Heart left ventricle (tissue), 16 donors: ENCODE measurements at regions not wholly inside any gene's neighbourhood (a gene's known extent, or its start where the extent isn't known, plus 50 kb on each side); places are given as distances from the start of the nearest gene placed in this dataset.
"Not testable (repeated sequence)": the region's sequence is repeated elsewhere in the genome, so short reads cannot be mapped to it uniquely, and the experiment has no call there.

ENCODE experiments used
- ATAC-seq, 4 donors: fragments of 200-7000 bp; cut with Tn5 transposase; one replicate each; pipeline ENCODE4 v1.9.1; 2020 to 2022; ENCODE audit warnings: moderate library complexity in 4 of 4, mild to moderate bottlenecking in 3 of 4, moderate number of reproducible peaks in 1 of 4
- DNase-seq, 5 donors: peaks; one replicate each; pipeline ENCODE4 v3.0.0-alpha.2; 2020
- H3K27ac ChIP-seq, 12 donors: fragments of 200-600 bp; sonication (generic) in 4 of 12; one replicate each; pipeline versions ENCODE4 v1.5.0 to v1.8.0; 2016 to 2022; ENCODE audit warnings: mild to moderate bottlenecking in 2 of 12
- H3K27me3 ChIP-seq, 9 donors: fragments of 200-600 bp; sonication (generic) in 2 of 9; one replicate each; pipeline versions ENCODE4 v1.5.1 to v1.8.0; 2016 to 2022; ENCODE audit warnings: mild to moderate bottlenecking in 3 of 9
- H3K36me3 ChIP-seq, 9 donors: fragments of 200-600 bp; sonication (generic) in 2 of 9; one replicate each; pipeline versions ENCODE4 v1.5.0 to v1.8.0; 2018 to 2022; ENCODE audit warnings: mild to moderate bottlenecking in 2 of 9
- H3K4me1 ChIP-seq, 12 donors: fragments of 200-600 bp; sonication (generic) in 4 of 12; one replicate each; pipeline versions ENCODE4 v1.5.0 to v1.8.0; 2016 to 2022; ENCODE audit warnings: mild to moderate bottlenecking in 3 of 12
- H3K4me3 ChIP-seq, 12 donors: fragments of 200-600 bp; sonication (generic) in 4 of 12; one replicate each; pipeline versions ENCODE4 v1.5.0 to v1.8.0; 2017 to 2022; ENCODE audit warnings: mild to moderate bottlenecking in 9 of 12, moderate library complexity in 4 of 12
- H3K9me3 ChIP-seq, 12 donors: fragments of 200-600 bp; sonication (generic) in 4 of 12; one replicate each; pipeline versions ENCODE4 v1.5.0 to v1.8.0; 2016 to 2022; ENCODE audit warnings: mild to moderate bottlenecking in 1 of 12
- POLR2A ChIP-seq, 2 donors: fragments of 450-650 bp; IDR thresholded peaks; one replicate each; pipeline ENCODE4 v1.6.1; 2017; ENCODE audit warnings: antibody characterized with exemption in 2 of 2, mild to moderate bottlenecking in 2 of 2, moderate library complexity in 2 of 2
- WGBS, 4 donors: extraction: QIAGEN DNeasy Blood & Tissue Kit in 2 of 4; methylation state at CpG; one replicate each; pipeline versions ENCODE4 v1.1.5 to v1.1.7; 2013 to 2018; 5-methylcytosine and 5-hydroxymethylcytosine counted together
- intact Hi-C, 10 donors: fragments of 100-400 bp; cut with DNase I; formaldehyde crosslinking; loops; one replicate each; pipeline versions ENCODE4 v1.11.1 to v1.14.2; 2022
- TF ChIP-seq, protein P1 (sequence below), 12 donors: fragments of 200-600 bp; sonication (generic) in 4 of 12; IDR thresholded peaks; one replicate each; pipeline versions ENCODE4 v1.5.0 to v1.8.0; 2018 to 2022; ENCODE audit warnings: antibody characterized with exemption in 12 of 12, mild to moderate bottlenecking in 5 of 12
- donor health status: ischemic (EF 13 %, LVEDD 7.1; RV severe dilation, severe dysfunction).
- donor health status: healthy with polysubstance abuse.
- donor health status: DM: no; HTN: yes; CAD: no.
- donor health status: DM: no; HTN: no; CAD: no.
- donor health status: ischemic (EF 25% LVEDD 6.9; RV normal size, moderate dysfunction).
- donor health status: ischemic (EF 25% LVEDD 5.7; RV mildly dilated, moderate dysfunction).
- donor health status: healthy.
- donor health status: DM: yes; HTN: yes; CAD: no.
- donor health status: ischemic (EF 35%, LVEDD 5.7; RV mildly dilated, moderate dysfunction).
- donor health status: nonischemic (EF 11% LVEDD 7.7; RV severe dilation, severe dysfunction).
- donor health status: DM: yes; HTN: yes; CAD: no.
- donor health status: PGD.
- donor health status: ischemic (EF 29% LVEDD 5.4; RV normal size, mild dysfunction).
- donor health status: nonischemic (EF 23%, LVEDD 6.1; RV moderate dilation, normal function).

DNA sequence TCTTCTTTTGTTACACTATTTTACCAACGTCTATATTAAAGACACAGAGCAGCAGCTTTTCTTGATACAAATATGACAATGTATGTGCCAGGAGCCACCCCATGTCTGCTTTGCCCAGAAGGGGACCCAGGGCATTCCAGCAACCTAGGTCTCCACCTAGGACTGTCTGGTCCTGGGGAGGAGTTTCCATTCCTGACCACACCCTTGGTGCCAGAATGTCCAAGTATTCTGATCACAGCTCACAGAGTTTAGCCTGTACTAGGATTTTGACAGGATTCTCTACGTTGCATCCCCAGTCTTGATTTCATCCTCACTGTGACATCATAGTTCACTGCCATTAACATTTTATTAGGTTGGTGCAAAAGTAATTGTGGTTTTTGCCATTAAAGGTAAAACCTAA lies 224.7 kb downstream of the SREK1 start:
- Histone ChIP-seq H3K36me3 (no peaks in the 10 kb centered on the region), H3K27me3 (no peaks in the 10 kb centered on the region), H3K4me3 (no peak overlapping the region), H3K4me1 (peaks cover 0 to 71% (median 15%) of the 10 kb centered on the region in 12 donors), H3K27ac (peak overlapping the region; percentile 66 to 96 (median 84)), H3K9me3 (no peaks in the 10 kb centered on the region)
- intact Hi-C loops, result loop anchor here in 5 of 10 donors (2.0 to 10.0 kb wide), 5 partner anchors 42 to 68 kb away; no protein-coding TSS in a partner anchor
- no peak for ATAC-seq
- TF ChIP-seq, protein P1, sequence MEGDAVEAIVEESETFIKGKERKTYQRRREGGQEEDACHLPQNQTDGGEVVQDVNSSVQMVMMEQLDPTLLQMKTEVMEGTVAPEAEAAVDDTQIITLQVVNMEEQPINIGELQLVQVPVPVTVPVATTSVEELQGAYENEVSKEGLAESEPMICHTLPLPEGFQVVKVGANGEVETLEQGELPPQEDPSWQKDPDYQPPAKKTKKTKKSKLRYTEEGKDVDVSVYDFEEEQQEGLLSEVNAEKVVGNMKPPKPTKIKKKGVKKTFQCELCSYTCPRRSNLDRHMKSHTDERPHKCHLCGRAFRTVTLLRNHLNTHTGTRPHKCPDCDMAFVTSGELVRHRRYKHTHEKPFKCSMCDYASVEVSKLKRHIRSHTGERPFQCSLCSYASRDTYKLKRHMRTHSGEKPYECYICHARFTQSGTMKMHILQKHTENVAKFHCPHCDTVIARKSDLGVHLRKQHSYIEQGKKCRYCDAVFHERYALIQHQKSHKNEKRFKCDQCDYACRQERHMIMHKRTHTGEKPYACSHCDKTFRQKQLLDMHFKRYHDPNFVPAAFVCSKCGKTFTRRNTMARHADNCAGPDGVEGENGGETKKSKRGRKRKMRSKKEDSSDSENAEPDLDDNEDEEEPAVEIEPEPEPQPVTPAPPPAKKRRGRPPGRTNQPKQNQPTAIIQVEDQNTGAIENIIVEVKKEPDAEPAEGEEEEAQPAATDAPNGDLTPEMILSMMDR (IDR thresholded peaks at IDR 0.05), result no peak
- TF ChIP-seq POLR2A (IDR thresholded peaks at IDR 0.05), result no peak
- WGBS, 4 donors, result 38 to 46% (median 42%) methylated on average over 2 of the region's 2 CpGs
- DNase-seq, result no peak

DNA sequence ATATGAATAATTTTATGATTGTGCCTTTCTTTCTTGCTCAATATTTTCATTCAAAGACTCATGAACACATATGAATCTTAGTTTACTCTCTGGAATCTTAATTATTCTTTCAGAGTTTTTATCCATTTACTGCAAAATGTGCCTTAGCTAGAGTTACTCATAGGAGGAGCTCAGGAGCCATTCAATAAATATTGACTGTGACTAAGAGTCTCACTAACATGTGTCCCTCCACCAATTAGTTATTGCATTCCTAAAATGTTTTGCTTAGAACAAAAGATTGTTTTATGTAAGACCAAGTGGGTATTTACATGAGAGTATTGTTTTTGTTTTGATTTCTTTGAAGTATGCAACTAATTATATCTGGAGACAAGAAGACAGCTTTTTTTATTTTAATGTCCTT lies 218.4 kb upstream of the MAST4 start:
- H3K4me1 ChIP-seq, result peaks cover 0 to 22% (median 0%) of the 10 kb centered on the region in 12 donors
- H3K27me3 ChIP-seq, result no peaks in the 10 kb centered on the region
- ATAC-seq, result no peak
- H3K27ac ChIP-seq, result peak overlapping the region in 3 of 12 donors; percentile 28 to 72 (median 58)
- intact Hi-C loops, result loop anchor here in 1 of 10 donors (5.0 to 10.0 kb wide), 2 partner anchors 35 to 53 kb away; no protein-coding TSS in a partner anchor
- H3K9me3 ChIP-seq, result peaks cover 0 to 19% (median 0%) of the 10 kb centered on the region in 12 donors
- DNase-seq, result no peak
- no peak for TF ChIP-seq POLR2A (IDR thresholded peaks at IDR 0.05)
- TF ChIP-seq, protein P1 (IDR thresholded peaks at IDR 0.05), result no peak
- H3K4me3 ChIP-seq, result no peak overlapping the region
- peaks cover 0 to 2% (median 0%) of the 10 kb centered on the region in 9 donors for H3K36me3 ChIP-seq

DNA sequence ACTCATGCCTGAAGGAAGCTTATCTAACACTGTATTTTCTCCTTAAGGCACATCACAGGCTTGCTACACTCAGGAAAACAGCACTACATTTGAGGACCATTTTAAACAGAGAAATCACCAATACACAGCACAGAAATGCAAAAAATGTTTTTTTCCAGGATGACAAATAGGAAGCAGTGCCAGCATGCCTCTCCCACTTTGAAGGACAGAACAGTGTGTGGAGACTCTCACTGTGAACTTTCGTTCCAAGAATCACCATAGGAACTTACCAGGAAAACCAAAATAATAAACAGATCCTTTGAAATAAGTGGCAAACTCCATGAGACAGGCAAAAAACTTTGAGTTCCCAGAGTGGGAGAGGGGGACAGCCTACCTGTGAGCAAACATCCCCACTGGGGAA lies 217.8 kb upstream of the MAST4 start:
- 38 to 69% (median 47%) methylated on average over 1 of the region's 1 CpG for WGBS, 4 donors
- ATAC-seq, result peak in 3 of 4 donors; percentile 45 to 66 (median 48)
- H3K27ac ChIP-seq, result peak overlapping the region in 9 of 12 donors; percentile 1 to 72 (median 34)

DNA sequence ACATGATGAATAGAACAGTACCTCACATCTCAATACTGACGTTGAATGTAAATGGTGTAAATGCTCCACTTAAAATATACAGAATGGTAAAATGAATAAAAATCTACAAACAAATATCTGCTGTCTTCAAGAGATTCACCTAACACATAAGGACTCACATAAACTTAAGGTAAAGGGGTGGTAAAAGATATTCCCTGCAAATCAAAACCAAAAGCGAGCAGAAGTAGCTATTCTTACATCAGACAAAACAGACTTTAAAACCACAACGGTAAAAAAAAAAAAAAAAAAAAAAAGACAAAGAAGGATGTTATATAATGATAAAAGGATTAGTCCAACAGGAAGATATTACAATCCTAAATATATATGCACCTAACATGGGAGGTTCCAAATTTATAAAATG lies 214.0 kb upstream of the MAST4 start:
- DNase-seq, result no peak
- Histone ChIP-seq H3K27ac (no peak overlapping the region), H3K4me1 (peaks cover 0 to 18% (median 0%) of the 10 kb centered on the region in 12 donors), H3K4me3 (no peak overlapping the region), H3K27me3 (no peaks in the 10 kb centered on the region), H3K9me3 (peaks cover 0 to 19% (median 0%) of the 10 kb centered on the region in 12 donors), H3K36me3 (peaks cover 0 to 2% (median 0%) of the 10 kb centered on the region in 9 donors)
- 84 to 89% (median 86%) methylated on average over 3 of the region's 3 CpGs for WGBS, 4 donors
- no peak for ATAC-seq
- intact Hi-C loops, result no loop called here
- TF ChIP-seq, protein P1 (IDR thresholded peaks at IDR 0.05), result no peak
- no peak for TF ChIP-seq POLR2A (IDR thresholded peaks at IDR 0.05)

More for the DNA sequence above, 217.8 kb upstream of the MAST4 start:
- no peak for DNase-seq
- peaks cover 0 to 2% (median 0%) of the 10 kb centered on the region in 9 donors for H3K36me3 ChIP-seq
- H3K4me3 ChIP-seq, result no peak overlapping the region
- no peaks in the 10 kb centered on the region for H3K27me3 ChIP-seq
- intact Hi-C loops, result loop anchor here in 1 of 10 donors (5.0 to 10.0 kb wide), 2 partner anchors 34 to 54 kb away; no protein-coding TSS in a partner anchor
- TF ChIP-seq, protein P1 (IDR thresholded peaks at IDR 0.05), result no peak
- no peak for TF ChIP-seq POLR2A (IDR thresholded peaks at IDR 0.05)
- H3K9me3 ChIP-seq, result peaks cover 0 to 19% (median 0%) of the 10 kb centered on the region in 12 donors
- peaks cover 0 to 22% (median 0%) of the 10 kb centered on the region in 12 donors for H3K4me1 ChIP-seq

DNA sequence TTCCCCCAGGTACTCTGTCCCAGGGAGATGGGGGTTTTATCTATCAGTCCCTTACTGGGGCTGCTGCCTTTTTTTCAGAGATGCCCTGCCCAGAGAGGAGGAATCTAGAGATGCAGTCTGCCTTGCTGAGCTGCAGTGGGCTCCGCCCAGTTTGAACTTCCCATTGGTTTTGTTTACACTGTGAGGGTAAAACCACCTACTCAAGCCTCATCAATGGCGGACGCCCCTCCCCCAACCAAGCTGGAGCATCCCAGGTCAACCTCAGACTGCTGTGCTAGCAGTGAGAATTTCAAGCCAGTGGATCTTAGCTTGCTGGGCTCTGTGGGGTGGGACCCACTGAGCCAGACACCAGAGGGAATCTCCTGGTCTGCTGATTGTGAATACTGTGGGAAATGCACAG lies 191.0 kb upstream of the MAST4 start:
- WGBS, 4 donors, result 86 to 96% (median 95%) methylated on average over 3 of the region's 3 CpGs
- H3K4me3 ChIP-seq, H3K27me3 ChIP-seq, intact Hi-C loops, DNase-seq, H3K4me1 ChIP-seq, ATAC-seq, H3K27ac ChIP-seq, H3K9me3 ChIP-seq: not testable (repeated sequence)
- H3K36me3 ChIP-seq, result peaks cover 0 to 13% (median 0%) of the 10 kb centered on the region in 9 donors
